ENCODE measurements at regions not wholly inside any gene's neighbourhood (a gene's known extent, or its start where the extent isn't known, plus 50 kb on each side); places are given as distances from the start of the nearest gene placed in this dataset.

DNA sequence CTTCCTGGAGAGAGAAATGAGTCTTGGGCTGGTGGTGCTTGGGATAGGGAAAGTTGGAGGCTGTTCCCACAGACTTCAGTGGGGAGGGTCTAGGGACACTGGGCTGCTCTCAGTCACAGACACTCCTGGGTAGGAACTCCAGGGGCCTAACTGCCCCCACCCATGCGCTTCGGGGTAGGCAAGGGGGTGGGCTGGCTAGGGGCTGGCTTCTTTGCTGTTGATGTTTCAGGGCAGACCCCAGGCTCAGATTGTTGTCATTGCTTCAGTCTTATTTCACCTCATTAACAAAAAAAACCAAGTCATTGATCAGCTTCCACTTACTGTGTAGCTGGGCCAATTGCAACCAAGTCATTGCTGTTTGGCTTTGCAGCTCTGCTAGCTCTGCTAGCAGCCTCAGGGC, 160.1 kb upstream of the CSF3R start:
- Mint-ChIP-seq H3K9me3 (no peaks in the 10 kb centered on the region), H3K27ac (no peak overlapping the region), H3K4me3 (no peak overlapping the region), H3K36me3 (no peaks in the 10 kb centered on the region), H3K27me3 (ENCODE audit: low read depth) (peaks cover 46% of the 10 kb centered on the region), H3K4me1 (no peaks in the 10 kb centered on the region)
- no peak for DNase-seq (ENCODE audit: low spot score in 2 of 2, unreplicated experiment in 2 of 2)
- TF ChIP-seq, protein P1, sequence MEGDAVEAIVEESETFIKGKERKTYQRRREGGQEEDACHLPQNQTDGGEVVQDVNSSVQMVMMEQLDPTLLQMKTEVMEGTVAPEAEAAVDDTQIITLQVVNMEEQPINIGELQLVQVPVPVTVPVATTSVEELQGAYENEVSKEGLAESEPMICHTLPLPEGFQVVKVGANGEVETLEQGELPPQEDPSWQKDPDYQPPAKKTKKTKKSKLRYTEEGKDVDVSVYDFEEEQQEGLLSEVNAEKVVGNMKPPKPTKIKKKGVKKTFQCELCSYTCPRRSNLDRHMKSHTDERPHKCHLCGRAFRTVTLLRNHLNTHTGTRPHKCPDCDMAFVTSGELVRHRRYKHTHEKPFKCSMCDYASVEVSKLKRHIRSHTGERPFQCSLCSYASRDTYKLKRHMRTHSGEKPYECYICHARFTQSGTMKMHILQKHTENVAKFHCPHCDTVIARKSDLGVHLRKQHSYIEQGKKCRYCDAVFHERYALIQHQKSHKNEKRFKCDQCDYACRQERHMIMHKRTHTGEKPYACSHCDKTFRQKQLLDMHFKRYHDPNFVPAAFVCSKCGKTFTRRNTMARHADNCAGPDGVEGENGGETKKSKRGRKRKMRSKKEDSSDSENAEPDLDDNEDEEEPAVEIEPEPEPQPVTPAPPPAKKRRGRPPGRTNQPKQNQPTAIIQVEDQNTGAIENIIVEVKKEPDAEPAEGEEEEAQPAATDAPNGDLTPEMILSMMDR (IDR thresholded peaks at IDR 0.05; ENCODE audit: unreplicated experiment): no peak

- TF ChIP-seq, protein P1 (IDR thresholded peaks at IDR 0.05; ENCODE audit: unreplicated experiment): no peak
- Mint-ChIP-seq H3K27ac (no peak overlapping the region), H3K9me3 (no peaks in the 10 kb centered on the region), H3K4me3 (no peak overlapping the region), H3K36me3 (no peaks in the 10 kb centered on the region), H3K4me1 (no peaks in the 10 kb centered on the region), H3K27me3 (ENCODE audit: low read depth) (peaks cover 42% of the 10 kb centered on the region)
- no peak for DNase-seq (ENCODE audit: low spot score in 2 of 2, unreplicated experiment in 2 of 2)
Measured at GRCh38 chr1:36641776-36642175, 159.1 kb upstream of the CSF3R start.

DNA sequence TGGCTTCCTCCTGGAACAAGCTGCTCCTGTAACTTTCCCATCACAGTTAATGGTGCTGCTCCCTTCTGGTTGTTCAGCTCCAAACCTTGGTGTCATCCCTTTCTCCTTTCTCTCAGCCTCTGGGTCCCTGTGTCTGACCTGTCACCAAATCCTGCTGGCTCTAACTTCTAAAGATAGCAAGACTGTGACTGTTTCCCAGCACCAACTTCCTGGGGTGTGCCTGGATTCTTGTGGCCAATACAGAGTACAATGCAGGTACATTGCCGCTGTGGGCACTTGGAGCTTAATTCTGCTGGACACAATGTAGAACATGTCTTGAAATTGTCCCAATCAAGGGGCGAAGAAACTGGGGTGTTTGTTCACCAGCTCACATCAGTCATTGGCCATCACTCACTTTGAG, 156.7 kb upstream of the CSF3R start:
- Mint-ChIP-seq H3K27me3 (ENCODE audit: low read depth) (peaks cover 38% of the 10 kb centered on the region), H3K9me3 (no peaks in the 10 kb centered on the region), H3K27ac (no peak overlapping the region), H3K36me3 (no peaks in the 10 kb centered on the region), H3K4me3 (no peak overlapping the region), H3K4me1 (no peaks in the 10 kb centered on the region)
- TF ChIP-seq, protein P1 (IDR thresholded peaks at IDR 0.05; ENCODE audit: unreplicated experiment): no peak
- DNase-seq (ENCODE audit: low spot score in 2 of 2, unreplicated experiment in 2 of 2): no peak

- no peaks in the 10 kb centered on the region for H3K4me1 Mint-ChIP-seq
- peaks cover 42% of the 10 kb centered on the region for H3K27me3 Mint-ChIP-seq (ENCODE audit: low read depth)
- no peak for DNase-seq (ENCODE audit: low spot score in 2 of 2, unreplicated experiment in 2 of 2)
- TF ChIP-seq, protein P1 (IDR thresholded peaks at IDR 0.05; ENCODE audit: unreplicated experiment): no peak
- no peaks in the 10 kb centered on the region for H3K9me3 Mint-ChIP-seq
- H3K36me3 Mint-ChIP-seq: no peaks in the 10 kb centered on the region
- no peak overlapping the region for H3K27ac Mint-ChIP-seq
- H3K4me3 Mint-ChIP-seq: no peak overlapping the region
Measured at GRCh38 chr1:36638268-36638667, 155.6 kb upstream of the CSF3R start.

- Mint-ChIP-seq H3K4me3 (no peak overlapping the region), H3K9me3 (no peaks in the 10 kb centered on the region), H3K27ac (no peak overlapping the region), H3K36me3 (no peaks in the 10 kb centered on the region), H3K4me1 (no peaks in the 10 kb centered on the region), H3K27me3 (ENCODE audit: low read depth) (peaks cover 42% of the 10 kb centered on the region)
- no peak for DNase-seq (ENCODE audit: low spot score in 2 of 2, unreplicated experiment in 2 of 2)
- TF ChIP-seq, protein P1 (IDR thresholded peaks at IDR 0.05; ENCODE audit: unreplicated experiment): no peak
Measured at GRCh38 chr1:36636206-36636605, 153.5 kb upstream of the CSF3R start.

GRCh38 chr1:36635284-36635683, 152.6 kb upstream of the CSF3R start:
- Mint-ChIP-seq H3K27me3 (ENCODE audit: low read depth) (peaks cover 43% of the 10 kb centered on the region), H3K27ac (no peak overlapping the region), H3K9me3 (no peaks in the 10 kb centered on the region), H3K36me3 (no peaks in the 10 kb centered on the region), H3K4me3 (no peak overlapping the region), H3K4me1 (no peaks in the 10 kb centered on the region)
- DNase-seq (ENCODE audit: low spot score in 2 of 2, unreplicated experiment in 2 of 2): no peak
- TF ChIP-seq, protein P1 (IDR thresholded peaks at IDR 0.05; ENCODE audit: unreplicated experiment): no peak
